ENCODE measurements at regions not wholly inside any gene's neighbourhood (a gene's known extent, or its start where the extent isn't known, plus 50 kb on each side); places are given as distances from the start of the nearest gene placed in this dataset.

GRCh38 chr5:88553136-88553875 is 284.7 kb upstream of the TMEM161B start:
- H3K4me1 ChIP-seq (ENCODE audit: control insufficient read depth, low read length): peaks cover 7% of the 10 kb centered on the region

GRCh38 chr5:88552426-88552825 is 283.8 kb upstream of the TMEM161B start:
- H3K4me2 ChIP-seq (ENCODE audit: low read length): no peak overlapping the region
- H3F3A ChIP-seq (ENCODE audit: control insufficient read depth, insufficient read depth): no peaks in the 10 kb centered on the region
- H3K4me3 ChIP-seq (ENCODE audit: low read length): no peak overlapping the region
- H3K9me2 ChIP-seq (replicated peaks; ENCODE audit: control insufficient read depth, low read length): no peaks in the 10 kb centered on the region
- no peak overlapping the region for H3K27ac ChIP-seq (ENCODE audit: low read depth, low read length)
- peaks cover 7% of the 10 kb centered on the region for H3K4me1 ChIP-seq (ENCODE audit: control insufficient read depth, low read length)
- no peak for TF ChIP-seq EZH2phosphoT487 (IDR thresholded peaks at IDR 0.05; ENCODE audit: borderline replicate concordance, low read length)
- no peak for TF ChIP-seq CTCF (IDR thresholded peaks at IDR 0.05; ENCODE audit: low read depth, low read length, poor library complexity, severe bottlenecking)
- no peaks in the 10 kb centered on the region for H3K27me3 ChIP-seq (ENCODE audit: control insufficient read depth, low read length)
- no peaks in the 10 kb centered on the region for H3K79me2 ChIP-seq (ENCODE audit: control insufficient read depth, low read length)
- no peaks in the 10 kb centered on the region for H4K20me1 ChIP-seq (ENCODE audit: control insufficient read depth, insufficient read depth, low read depth, low read length)
- H3K9me3 ChIP-seq (ENCODE audit: control insufficient read depth, insufficient read depth, low read length): no peaks in the 10 kb centered on the region
- H3K36me3 ChIP-seq (ENCODE audit: control insufficient read depth, low read length): no peaks in the 10 kb centered on the region

More at GRCh38 chr5:88553136-88553875, 284.7 kb upstream of the TMEM161B start:
- no peaks in the 10 kb centered on the region for H3F3A ChIP-seq (ENCODE audit: control insufficient read depth, insufficient read depth)
- no peaks in the 10 kb centered on the region for H3K79me2 ChIP-seq (ENCODE audit: control insufficient read depth, low read length)
- no peaks in the 10 kb centered on the region for H3K9me2 ChIP-seq (replicated peaks; ENCODE audit: control insufficient read depth, low read length)
- no peaks in the 10 kb centered on the region for H3K9me3 ChIP-seq (ENCODE audit: control insufficient read depth, insufficient read depth, low read length)
- no peaks in the 10 kb centered on the region for H3K27me3 ChIP-seq (ENCODE audit: control insufficient read depth, low read length)
- no peak overlapping the region for H3K27ac ChIP-seq (ENCODE audit: low read depth, low read length)
- no peak overlapping the region for H3K4me2 ChIP-seq (ENCODE audit: low read length)
- H3K4me3 ChIP-seq (ENCODE audit: low read length): no peak overlapping the region
- TF ChIP-seq EZH2phosphoT487 (IDR thresholded peaks at IDR 0.05; ENCODE audit: borderline replicate concordance, low read length) (no peak), CTCF (IDR thresholded peaks at IDR 0.05; ENCODE audit: low read depth, low read length, poor library complexity, severe bottlenecking) (no peak)
- H3K36me3 ChIP-seq (ENCODE audit: control insufficient read depth, low read length): no peaks in the 10 kb centered on the region
- H4K20me1 ChIP-seq (ENCODE audit: control insufficient read depth, insufficient read depth, low read depth, low read length): no peaks in the 10 kb centered on the region

- no peak for TF ChIP-seq EZH2phosphoT487 (IDR thresholded peaks at IDR 0.05; ENCODE audit: borderline replicate concordance, low read length)
- no peak for TF ChIP-seq CTCF (IDR thresholded peaks at IDR 0.05; ENCODE audit: low read depth, low read length, poor library complexity, severe bottlenecking)
- Histone ChIP-seq H3F3A (ENCODE audit: control insufficient read depth, insufficient read depth) (no peaks in the 10 kb centered on the region), H3K27ac (ENCODE audit: low read depth, low read length) (no peak overlapping the region), H3K4me3 (ENCODE audit: low read length) (no peak overlapping the region), H3K4me2 (ENCODE audit: low read length) (no peak overlapping the region), H3K9me3 (ENCODE audit: control insufficient read depth, insufficient read depth, low read length) (no peaks in the 10 kb centered on the region), H4K20me1 (ENCODE audit: control insufficient read depth, insufficient read depth, low read depth, low read length) (no peaks in the 10 kb centered on the region), H3K9me2 (replicated peaks; ENCODE audit: control insufficient read depth, low read length) (no peaks in the 10 kb centered on the region), H3K79me2 (ENCODE audit: control insufficient read depth, low read length) (no peaks in the 10 kb centered on the region), H3K36me3 (ENCODE audit: control insufficient read depth, low read length) (no peaks in the 10 kb centered on the region), H3K4me1 (ENCODE audit: control insufficient read depth, low read length) (peaks cover 7% of the 10 kb centered on the region), H3K27me3 (ENCODE audit: control insufficient read depth, low read length) (no peaks in the 10 kb centered on the region)
Measured at GRCh38 chr5:88551724-88552345, 283.2 kb upstream of the TMEM161B start.

Data from DOHH2 (cell line).